IPS-18a (cell line): ENCODE measurements at regions not wholly inside any gene's neighbourhood (a gene's known extent, or its start where the extent isn't known, plus 50 kb on each side); places are given as distances from the start of the nearest gene placed in this dataset.

ENCODE experiments used
- H3K27ac ChIP-seq: one replicate; pipeline ENCODE4 v1.5.1; 2013; ENCODE audit warnings: low read length
- H3K27me3 ChIP-seq: one replicate; pipeline ENCODE4 v1.6.1; 2013; ENCODE audit warnings: mild to moderate bottlenecking, low read length; ENCODE audit not compliant: control insufficient read depth, insufficient read depth
- H3K36me3 ChIP-seq: one replicate; pipeline ENCODE4 v1.6.1; 2013; ENCODE audit warnings: low read depth, low read length; ENCODE audit not compliant: control insufficient read depth
- H3K4me1 ChIP-seq: one replicate; pipeline ENCODE4 v1.6.1; 2013; ENCODE audit warnings: low read depth, low read length; ENCODE audit not compliant: control insufficient read depth
- H3K4me3 ChIP-seq: one replicate; pipeline ENCODE4 v1.5.1; 2013; ENCODE audit warnings: low read length
- H3K9ac ChIP-seq: one replicate; pipeline ENCODE4 v1.6.1; 2013; ENCODE audit warnings: mild to moderate bottlenecking, low read length, moderate library complexity
- H3K9me3 ChIP-seq: one replicate; pipeline ENCODE4 v1.6.1; 2013; ENCODE audit warnings: low read depth, low read length; ENCODE audit not compliant: control insufficient read depth

DNA sequence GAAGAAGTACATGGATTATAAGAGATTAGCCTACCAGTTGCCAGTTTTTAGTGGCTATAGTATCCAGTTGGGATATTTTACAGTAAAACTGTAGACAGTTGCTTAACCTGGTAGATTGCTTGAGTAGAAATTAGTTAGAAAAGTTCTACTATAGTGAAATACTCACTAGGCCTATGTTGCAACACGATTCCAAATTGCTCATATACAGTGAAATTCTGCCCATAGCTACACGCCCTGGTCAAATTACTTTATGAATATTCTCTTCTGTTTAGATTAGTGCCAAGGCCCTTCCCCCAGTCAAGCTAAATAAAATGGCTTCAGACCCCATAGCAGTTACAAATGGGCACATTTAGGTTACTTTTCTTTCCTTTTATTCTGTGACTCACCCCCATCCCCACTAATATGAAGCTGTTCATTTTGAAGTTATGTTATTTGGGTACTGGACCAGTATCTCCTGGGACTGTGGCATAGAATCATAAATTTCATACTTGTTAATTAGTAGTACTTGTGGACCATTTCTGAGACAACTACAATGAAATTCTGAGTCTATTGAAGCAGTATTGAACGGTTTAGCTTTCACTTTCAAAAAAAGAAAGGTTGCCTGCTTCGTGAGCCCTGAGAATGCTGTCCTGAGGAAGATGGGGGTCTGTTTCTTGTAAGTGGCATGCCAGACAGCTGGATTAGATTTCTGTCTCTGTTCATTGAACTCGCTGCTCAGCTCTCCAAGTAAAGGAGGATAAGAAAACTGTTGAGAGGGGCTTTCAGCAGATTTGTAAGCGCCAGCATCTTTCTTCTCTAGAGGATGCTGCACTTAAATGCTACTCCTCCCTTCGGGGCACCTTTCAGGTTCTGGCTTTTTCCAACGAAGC lies 65.8 kb upstream of the CFAP20DC start:
- Histone ChIP-seq H3K27ac (no peak overlapping the region), H3K9me3 (no peaks in the 10 kb centered on the region), H3K27me3 (no peaks in the 10 kb centered on the region), H3K4me1 (no peaks in the 10 kb centered on the region), H3K9ac (no peak overlapping the region), H3K36me3 (no peaks in the 10 kb centered on the region), H3K4me3 (no peak overlapping the region)

DNA sequence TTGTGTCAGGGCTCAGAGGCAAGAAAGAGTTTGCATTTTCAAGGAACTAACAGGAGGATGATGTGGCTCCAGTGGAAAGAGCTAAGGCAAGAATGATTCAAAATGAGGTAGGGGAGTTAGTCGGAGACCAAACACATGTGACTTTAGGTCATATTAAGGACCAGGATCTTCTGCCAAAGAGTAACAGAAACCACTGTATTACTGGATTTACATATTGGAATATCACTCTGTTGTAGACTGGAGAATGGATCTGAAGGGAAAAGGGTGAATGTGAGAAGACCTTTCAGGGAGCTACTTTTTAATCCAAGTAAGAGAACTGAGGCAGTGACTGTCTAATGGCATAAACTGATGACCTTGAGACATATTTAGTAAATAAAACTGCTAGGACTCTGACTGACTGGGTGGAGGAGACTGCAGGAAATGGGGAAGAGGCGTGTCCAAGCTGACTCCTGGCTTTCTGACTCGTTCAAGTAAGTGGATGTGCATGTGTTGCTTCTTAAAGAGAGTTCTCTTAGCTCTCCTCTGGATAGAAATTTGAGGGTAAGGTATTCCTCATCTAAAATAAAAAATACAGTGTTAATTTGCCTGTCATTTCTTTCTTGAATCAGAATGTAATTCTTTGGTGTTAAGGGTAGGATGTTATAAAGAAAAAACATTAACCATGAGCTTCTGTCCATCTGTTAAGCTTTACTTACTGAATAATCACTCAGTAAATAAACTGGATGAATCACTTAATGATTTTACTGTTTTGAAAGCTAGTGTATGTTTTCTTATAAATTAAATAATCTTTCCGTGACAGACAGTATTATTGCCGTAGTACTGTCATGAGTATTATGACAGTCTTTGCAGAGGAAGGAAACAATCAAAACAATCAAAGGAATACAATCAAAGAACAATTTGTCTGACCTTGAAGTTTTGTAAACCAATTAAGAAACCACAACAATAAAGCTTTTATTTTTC lies 58.3 kb upstream of the CFAP20DC start:
- Histone ChIP-seq H3K4me3 (no peak overlapping the region), H3K4me1 (no peaks in the 10 kb centered on the region), H3K9me3 (no peaks in the 10 kb centered on the region), H3K9ac (no peak overlapping the region), H3K27me3 (no peaks in the 10 kb centered on the region), H3K36me3 (no peaks in the 10 kb centered on the region), H3K27ac (no peak overlapping the region)

DNA sequence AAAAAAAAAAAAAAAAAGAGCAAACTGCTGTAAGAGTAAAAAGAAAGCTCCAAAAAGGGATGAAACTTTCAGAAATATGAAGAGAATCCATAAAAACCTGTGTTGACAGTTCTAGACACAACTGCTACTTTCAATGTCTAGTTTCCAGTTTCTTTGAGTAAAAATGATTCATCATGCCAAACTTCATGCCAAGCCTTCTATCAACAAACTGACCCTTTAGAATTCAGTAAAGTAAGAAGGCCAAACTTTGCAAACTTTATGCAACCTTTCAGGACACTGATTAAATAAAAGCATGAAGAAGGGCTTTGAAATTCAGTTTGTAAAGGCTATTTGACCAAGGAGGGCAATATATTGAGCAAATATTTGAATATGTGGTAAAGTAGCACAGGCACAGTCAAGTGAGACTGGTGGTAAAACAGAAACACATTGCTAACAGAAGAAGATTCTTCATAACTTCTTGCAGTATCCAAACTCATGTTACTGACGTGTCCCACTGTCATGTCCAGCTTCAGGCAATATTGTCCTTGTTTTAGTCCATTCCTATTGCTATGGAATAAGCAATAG lies 56.3 kb upstream of the CFAP20DC start:
- Histone ChIP-seq H3K36me3 (no peaks in the 10 kb centered on the region), H3K27me3 (no peaks in the 10 kb centered on the region), H3K9me3 (no peaks in the 10 kb centered on the region), H3K4me3 (no peak overlapping the region), H3K9ac (no peak overlapping the region), H3K27ac (no peak overlapping the region), H3K4me1 (no peaks in the 10 kb centered on the region)

DNA sequence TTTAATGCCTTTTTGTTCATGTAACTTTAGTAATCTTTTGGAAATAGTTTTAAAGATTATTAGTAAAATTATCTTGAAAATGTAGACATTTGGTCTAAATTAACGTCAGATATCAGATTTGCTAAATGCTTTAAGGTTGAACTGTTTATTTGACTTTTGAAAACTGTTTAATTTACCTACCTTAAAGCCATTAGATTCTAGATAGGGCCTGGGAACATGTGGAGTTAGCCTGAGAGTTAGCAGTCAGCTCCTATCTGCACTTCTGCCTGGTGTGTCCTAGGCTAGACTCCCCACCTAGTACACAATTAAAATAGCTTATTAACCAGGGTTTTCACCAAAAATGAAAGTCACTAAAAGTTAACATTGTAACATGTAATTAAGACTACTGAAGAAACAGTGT lies 53.7 kb upstream of the CFAP20DC start:
- Histone ChIP-seq H3K4me3 (no peak overlapping the region), H3K27ac (no peak overlapping the region), H3K9me3 (no peaks in the 10 kb centered on the region)

DNA sequence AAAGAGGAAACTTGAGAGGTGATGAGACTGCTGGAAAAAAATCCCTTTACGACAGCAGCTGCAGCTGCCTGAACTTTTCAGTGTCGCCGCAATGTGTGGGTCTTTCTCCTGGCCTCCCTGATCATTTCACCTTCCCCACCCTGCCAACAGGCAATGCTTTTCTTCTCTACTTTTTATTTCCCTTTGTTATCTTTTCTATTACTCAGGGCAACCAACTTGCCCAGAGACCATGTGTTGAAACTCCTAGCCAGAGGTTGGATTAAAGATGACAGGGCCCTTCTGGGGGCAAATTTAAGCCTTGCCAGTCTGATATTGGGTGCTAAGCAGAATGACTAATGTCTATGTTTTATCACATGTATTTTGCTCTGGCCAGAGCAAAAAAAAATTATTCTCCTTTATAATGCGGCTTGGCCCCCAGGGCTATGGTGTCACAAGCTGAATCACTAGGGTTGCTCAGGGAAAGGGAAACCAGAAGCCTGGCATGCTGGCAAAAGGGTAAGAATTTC lies 51.5 kb upstream of the CFAP20DC start:
- Histone ChIP-seq H3K9ac (no peak overlapping the region), H3K27ac (no peak overlapping the region), H3K4me1 (no peaks in the 10 kb centered on the region), H3K27me3 (no peaks in the 10 kb centered on the region), H3K4me3 (no peak overlapping the region), H3K36me3 (no peaks in the 10 kb centered on the region), H3K9me3 (no peaks in the 10 kb centered on the region)

More for the DNA sequence above, 53.7 kb upstream of the CFAP20DC start:
- no peak overlapping the region for H3K9ac ChIP-seq
- no peaks in the 10 kb centered on the region for H3K27me3 ChIP-seq
- no peaks in the 10 kb centered on the region for H3K36me3 ChIP-seq
- no peaks in the 10 kb centered on the region for H3K4me1 ChIP-seq
